Fibroblast of lung (primary cell): ENCODE measurements at regions not wholly inside any gene's neighbourhood (a gene's known extent, or its start where the extent isn't known, plus 50 kb on each side); places are given as distances from the start of the nearest gene placed in this dataset.

Experiments
- DNase-seq, 2 donors: peaks; one replicate each; pipeline versions ENCODE4 v3.0.0 to v3.0.0-alpha.2; 2010; ENCODE audit warnings: low read depth in 2 of 2
- H2AFZ ChIP-seq: 2 replicates; pipeline ENCODE4 v1.5.1; 2012; ENCODE audit warnings: low read length, control low read depth, inconsistent platforms
- H3K27ac ChIP-seq: 2 replicates; pipeline ENCODE4 v1.5.1; 2011; ENCODE audit warnings: low read length, control low read depth; ENCODE audit not compliant: insufficient read depth
- H3K27me3 ChIP-seq: 2 replicates; pipeline ENCODE4 v1.5.1; 2011; ENCODE audit warnings: mild to moderate bottlenecking, low read length; ENCODE audit not compliant: control insufficient read depth, insufficient read depth
- H3K36me3 ChIP-seq: 2 replicates; pipeline ENCODE4 v1.5.1; 2011; ENCODE audit warnings: low read length; ENCODE audit not compliant: control insufficient read depth, insufficient read depth
- H3K4me1 ChIP-seq: 2 replicates; pipeline ENCODE4 v1.5.1; 2011; ENCODE audit warnings: low read length; ENCODE audit not compliant: control insufficient read depth, insufficient read depth; ENCODE audit errors: extremely low read depth
- H3K4me2 ChIP-seq: 2 replicates; pipeline ENCODE4 v1.5.1; 2011; ENCODE audit warnings: low read length, control low read depth; ENCODE audit not compliant: insufficient read depth; ENCODE audit errors: extremely low read depth
- H3K4me3 ChIP-seq, 4 experiments: fragments of 200-600 bp in 1 of 4; sonication (generic) in 1 of 4; replicated peaks in 1 of 4; 2 replicates each; pipeline ENCODE4 v1.5.1; 2011 to 2016; ENCODE audit warnings: low read length in 4 of 4, low read depth in 3 of 4, mild to moderate bottlenecking in 3 of 4, control low read depth in 2 of 4, inconsistent platforms in 1 of 4, mixed read lengths in 1 of 4; ENCODE audit not compliant: insufficient read depth in 1 of 4; ENCODE audit errors: control extremely low read depth in 1 of 4
- H3K79me2 ChIP-seq: 2 replicates; pipeline ENCODE4 v1.5.1; 2012; ENCODE audit warnings: mild to moderate bottlenecking, low read length, inconsistent platforms; ENCODE audit not compliant: control insufficient read depth, insufficient read depth
- H3K9ac ChIP-seq: 2 replicates; pipeline ENCODE4 v1.5.1; 2011; ENCODE audit warnings: mild to moderate bottlenecking, low read length, control low read depth; ENCODE audit not compliant: insufficient read depth
- H3K9me3 ChIP-seq: 2 replicates; pipeline ENCODE4 v1.5.1; 2012; ENCODE audit warnings: low read depth, low read length; ENCODE audit not compliant: control insufficient read depth, insufficient read depth
- H4K20me1 ChIP-seq: 2 replicates; pipeline ENCODE4 v1.5.1; 2011; ENCODE audit warnings: low read length; ENCODE audit not compliant: control insufficient read depth, insufficient read depth; ENCODE audit errors: extremely low read depth
- EZH2 ChIP-seq: IDR thresholded peaks from 2 replicates; pipeline ENCODE4 v1.5.1; 2012; ENCODE audit warnings: low read length, control low read depth, mild to moderate bottlenecking; ENCODE audit errors: missing control alignments
- TF ChIP-seq, protein P1 (sequence below), 2 donors: IDR thresholded peaks in 1 of 2; conservative IDR thresholded peaks in 1 of 2; 1 replicate in 1 of 2; 2 replicates in 1 of 2; pipeline ENCODE4 v1.5.1; 2011 to 2012; ENCODE audit warnings: low read length in 2 of 2, control low read depth in 1 of 2, inconsistent platforms in 1 of 2, low read depth in 1 of 2, mild to moderate bottlenecking in 1 of 2

DNA sequence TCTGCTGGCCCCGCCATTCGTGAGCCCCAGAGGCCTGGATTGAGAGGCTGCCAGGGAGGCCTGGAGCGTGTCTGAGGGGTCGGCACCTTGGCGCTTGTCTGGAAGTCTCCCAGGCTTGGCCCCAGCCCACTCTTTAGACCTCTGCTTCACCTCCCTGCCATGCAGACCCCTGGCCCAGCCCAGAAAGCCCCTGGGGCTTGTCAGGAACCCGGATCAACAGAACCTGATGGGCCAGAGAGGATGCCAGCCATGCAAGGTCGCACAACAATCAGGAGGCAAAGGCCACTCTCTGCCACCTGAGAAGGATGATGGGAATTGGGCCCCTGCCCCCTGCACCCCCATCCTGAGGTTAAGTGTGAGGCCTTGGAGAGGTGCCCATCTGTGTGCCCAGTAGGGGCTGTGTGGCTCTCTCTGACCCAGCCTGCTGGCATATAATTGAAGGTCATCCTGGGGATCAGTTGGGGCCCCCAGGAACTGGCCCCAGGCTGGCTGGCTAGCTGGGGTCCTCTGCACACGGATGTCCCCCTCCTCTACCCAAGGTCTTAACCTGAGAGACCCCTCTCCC lies 103.3 kb upstream of the SLC6A6 start:
- Histone ChIP-seq H3K9ac (no peak overlapping the region), H3K9me3 (no peaks in the 10 kb centered on the region), H3K4me2 (no peak overlapping the region), H3K4me3 (no peak overlapping the region), H3K4me1 (no peaks in the 10 kb centered on the region), H3K27ac (no peak overlapping the region), H3K79me2 (no peaks in the 10 kb centered on the region), H2AFZ (no peak overlapping the region), H4K20me1 (no peaks in the 10 kb centered on the region), H3K27me3 (no peaks in the 10 kb centered on the region), H3K36me3 (no peaks in the 10 kb centered on the region)
- no peak for DNase-seq
- TF ChIP-seq, protein P1, sequence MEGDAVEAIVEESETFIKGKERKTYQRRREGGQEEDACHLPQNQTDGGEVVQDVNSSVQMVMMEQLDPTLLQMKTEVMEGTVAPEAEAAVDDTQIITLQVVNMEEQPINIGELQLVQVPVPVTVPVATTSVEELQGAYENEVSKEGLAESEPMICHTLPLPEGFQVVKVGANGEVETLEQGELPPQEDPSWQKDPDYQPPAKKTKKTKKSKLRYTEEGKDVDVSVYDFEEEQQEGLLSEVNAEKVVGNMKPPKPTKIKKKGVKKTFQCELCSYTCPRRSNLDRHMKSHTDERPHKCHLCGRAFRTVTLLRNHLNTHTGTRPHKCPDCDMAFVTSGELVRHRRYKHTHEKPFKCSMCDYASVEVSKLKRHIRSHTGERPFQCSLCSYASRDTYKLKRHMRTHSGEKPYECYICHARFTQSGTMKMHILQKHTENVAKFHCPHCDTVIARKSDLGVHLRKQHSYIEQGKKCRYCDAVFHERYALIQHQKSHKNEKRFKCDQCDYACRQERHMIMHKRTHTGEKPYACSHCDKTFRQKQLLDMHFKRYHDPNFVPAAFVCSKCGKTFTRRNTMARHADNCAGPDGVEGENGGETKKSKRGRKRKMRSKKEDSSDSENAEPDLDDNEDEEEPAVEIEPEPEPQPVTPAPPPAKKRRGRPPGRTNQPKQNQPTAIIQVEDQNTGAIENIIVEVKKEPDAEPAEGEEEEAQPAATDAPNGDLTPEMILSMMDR (conservative IDR thresholded peaks at IDR 0.05 in 1 of 2, IDR thresholded peaks at IDR 0.05 in 1 of 2; ENCODE audit: low read depth in 1 of 2, low read length in 2 of 2), result no peak
- TF ChIP-seq EZH2, result no peak

DNA sequence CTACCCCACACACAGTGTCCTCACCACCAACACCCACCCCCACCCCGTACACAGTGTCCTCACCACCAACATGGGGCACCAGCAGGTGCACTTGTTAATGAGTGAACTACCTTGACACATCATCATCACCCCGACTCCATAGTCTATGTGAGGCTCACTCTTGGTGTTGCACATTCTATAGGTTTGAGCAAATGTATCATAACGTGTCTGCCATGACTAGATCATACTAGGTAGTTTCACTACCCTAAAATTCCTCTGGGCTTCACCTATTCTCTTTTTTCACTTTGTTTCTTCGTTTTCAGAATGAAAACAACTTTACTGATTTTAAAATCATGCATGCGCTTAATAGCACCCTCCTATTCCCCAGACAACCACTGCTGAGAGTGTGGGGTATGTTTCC lies 102.6 kb upstream of the SLC6A6 start:
- H3K27ac ChIP-seq, result no peak overlapping the region
- no peak overlapping the region for H2AFZ ChIP-seq
- TF ChIP-seq, protein P1 (conservative IDR thresholded peaks at IDR 0.05 in 1 of 2, IDR thresholded peaks at IDR 0.05 in 1 of 2; ENCODE audit: low read depth in 1 of 2, low read length in 2 of 2), result no peak
- TF ChIP-seq EZH2, result no peak
- no peaks in the 10 kb centered on the region for H3K27me3 ChIP-seq
- no peaks in the 10 kb centered on the region for H3K79me2 ChIP-seq
- H3K9ac ChIP-seq, result no peak overlapping the region
- H4K20me1 ChIP-seq, result no peaks in the 10 kb centered on the region
- H3K4me1 ChIP-seq, result no peaks in the 10 kb centered on the region
- H3K4me3 ChIP-seq, result no peak overlapping the region
- no peak overlapping the region for H3K4me2 ChIP-seq
- H3K9me3 ChIP-seq, result no peaks in the 10 kb centered on the region
- H3K36me3 ChIP-seq, result no peaks in the 10 kb centered on the region
- no peak for DNase-seq

DNA sequence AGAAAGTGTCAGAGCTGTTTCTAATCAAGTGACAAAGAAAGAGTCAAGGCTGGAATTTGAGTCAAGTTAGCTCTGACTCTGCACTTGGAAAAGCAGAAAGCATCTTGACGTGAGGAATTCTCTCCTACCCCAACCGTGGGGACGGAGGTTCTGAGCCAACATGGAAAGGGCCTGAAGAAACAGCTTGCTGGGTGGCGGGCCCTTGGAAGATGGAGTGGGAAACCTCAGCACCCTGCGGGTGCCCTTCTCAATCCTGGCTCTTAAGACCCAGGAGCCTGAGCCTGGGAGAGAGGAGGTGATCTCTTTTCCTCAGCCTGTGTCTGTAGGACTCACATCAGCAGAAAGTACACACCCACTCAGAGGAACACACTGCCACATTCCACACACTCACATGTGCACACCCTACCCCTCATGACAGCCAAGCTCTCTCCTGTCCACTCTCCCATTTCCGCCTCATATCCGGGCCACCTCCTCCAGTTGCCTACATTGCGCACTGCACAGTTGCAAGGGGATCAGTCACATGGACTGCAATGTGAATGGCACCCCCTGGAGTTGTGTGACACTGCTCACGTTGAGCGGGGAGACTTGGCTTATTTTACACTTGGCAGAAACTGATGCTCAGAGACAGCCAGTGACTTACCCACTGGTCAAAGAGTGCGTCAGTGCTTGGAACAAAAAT lies 101.5 kb upstream of the SLC6A6 start:
- H3K27ac ChIP-seq, result no peak overlapping the region
- no peaks in the 10 kb centered on the region for H3K36me3 ChIP-seq
- H3K4me1 ChIP-seq, result no peaks in the 10 kb centered on the region
- no peaks in the 10 kb centered on the region for H3K79me2 ChIP-seq
- TF ChIP-seq EZH2, result no peak
- no peak for DNase-seq
- no peaks in the 10 kb centered on the region for H3K9me3 ChIP-seq
- H3K9ac ChIP-seq, result no peak overlapping the region
- H4K20me1 ChIP-seq, result no peaks in the 10 kb centered on the region
- no peak overlapping the region for H3K4me3 ChIP-seq
- no peaks in the 10 kb centered on the region for H3K27me3 ChIP-seq
- no peak overlapping the region for H2AFZ ChIP-seq
- no peak overlapping the region for H3K4me2 ChIP-seq
